Endothelial cell of umbilical vein (primary cell): ENCODE measurements at regions not wholly inside any gene's neighbourhood (a gene's known extent, or its start where the extent isn't known, plus 50 kb on each side); places are given as distances from the start of the nearest gene placed in this dataset.

ENCODE experiments used
- BruUV-seq: library from RNA; stranded (reverse); fragments of 400-500 nt; replicated peaks from 2 replicates; lab custom pipeline; 2021; lab: Mats Ljungman, UMichigan
- CTCF ChIA-PET: fragments of 300-600, 350-600 bp; sonication (Branson Sonifier 250); formaldehyde crosslinking; loops from one replicate; lab custom pipeline; 2021; ENCODE audit warnings: antibody characterized with exemption, inconsistent platforms; lab: Charles Lee
- POLR2A ChIA-PET: fragments of 300-600, 350-600 bp; sonication (Branson Sonifier 250); formaldehyde crosslinking; loops from one replicate; lab custom pipeline; 2021; ENCODE audit warnings: antibody characterized with exemption, inconsistent platforms; lab: Charles Lee
- DNase-seq: peaks from one replicate; pipeline ENCODE4 v3.0.0-alpha.2; 2011; ENCODE audit warnings: low read depth, low spot score
- FAIRE-seq: peaks from 2 replicates; lab custom pipeline; 2011; peaks lifted over from hg19 to GRCh38; lab: Jason Lieb, UNC
- H2AFZ ChIP-seq: 2 replicates; pipeline ENCODE4 v1.6.0; 2012; ENCODE audit warnings: low read depth, low read length, control low read depth, inconsistent platforms
- H3K27ac ChIP-seq: 2 replicates; pipeline ENCODE4 v1.5.1; 2011; ENCODE audit warnings: low read depth, mild to moderate bottlenecking, control low read depth, low read length, moderate library complexity; ENCODE audit not compliant: insufficient read depth
- H3K27me3 ChIP-seq, 2 experiments: 2 replicates each; pipeline versions ENCODE4 v1.6.0 to v1.6.1; 2011; ENCODE audit warnings: low read length in 2 of 2, mixed read lengths in 1 of 2; ENCODE audit not compliant: control insufficient read depth in 2 of 2, insufficient read depth in 2 of 2
- H3K36me3 ChIP-seq, 2 experiments: 2 replicates in 1 of 2; 3 replicates in 1 of 2; pipeline ENCODE4 v1.5.1; 2011; ENCODE audit warnings: low read length in 2 of 2, mild to moderate bottlenecking in 1 of 2, moderate library complexity in 1 of 2; ENCODE audit not compliant: control insufficient read depth in 2 of 2, insufficient read depth in 2 of 2; ENCODE audit errors: extremely low read depth in 1 of 2
- H3K4me1 ChIP-seq: 3 replicates; pipeline ENCODE4 v1.5.1; 2011; ENCODE audit warnings: mild to moderate bottlenecking, low read length; ENCODE audit not compliant: control insufficient read depth, insufficient read depth; ENCODE audit errors: extremely low read depth
- H3K4me2 ChIP-seq: 2 replicates; pipeline ENCODE4 v1.6.1; 2011; ENCODE audit warnings: low read length, control low read depth, mixed read lengths; ENCODE audit not compliant: insufficient read depth
- H3K4me3 ChIP-seq, 3 experiments: fragments of 200-600 bp in 1 of 3; sonication (generic), shearing (Covaris generic) in 1 of 3; replicated peaks in 1 of 3; 2 replicates each; pipeline ENCODE4 v1.5.1; 2011 to 2016; ENCODE audit warnings: control low read depth in 3 of 3, low read length in 3 of 3, mild to moderate bottlenecking in 2 of 3, inconsistent platforms in 1 of 3, low read depth in 1 of 3, moderate library complexity in 1 of 3; ENCODE audit not compliant: insufficient read depth in 1 of 3
- H3K79me2 ChIP-seq: 2 replicates; pipeline ENCODE4 v1.6.0; 2012; ENCODE audit warnings: low read length, inconsistent platforms; ENCODE audit not compliant: control insufficient read depth, insufficient read depth
- H3K9ac ChIP-seq: replicated peaks from 2 replicates; pipeline ENCODE3; 2011; ENCODE audit warnings: low read length, control low read depth; ENCODE audit not compliant: insufficient read depth; ENCODE audit errors: extremely low read depth
- H3K9me1 ChIP-seq: replicated peaks from 3 replicates; pipeline ENCODE4 v1.6.0; 2011; ENCODE audit warnings: mild to moderate bottlenecking, low read length; ENCODE audit not compliant: control insufficient read depth, insufficient read depth; ENCODE audit errors: extremely low read depth
- H3K9me3 ChIP-seq: replicated peaks from 2 replicates; pipeline ENCODE4 v1.5.1; 2012; ENCODE audit warnings: low read length, inconsistent platforms; ENCODE audit not compliant: control insufficient read depth, insufficient read depth
- H4K20me1 ChIP-seq: replicated peaks from 2 replicates; pipeline ENCODE3; 2011; ENCODE audit warnings: mild to moderate bottlenecking, low read length; ENCODE audit not compliant: control insufficient read depth, insufficient read depth; ENCODE audit errors: extremely low read depth
- CTCF ChIP-seq, 2 donors: IDR thresholded peaks; 1 replicate in 1 of 2; 2 replicates in 1 of 2; pipeline ENCODE4 v1.5.1; 2011; ENCODE audit warnings: low read length in 2 of 2, mild to moderate bottlenecking in 2 of 2, moderate library complexity in 2 of 2, control low read depth in 1 of 2, inconsistent platforms in 1 of 2, low read depth in 1 of 2; ENCODE audit not compliant: insufficient read depth in 1 of 2; ENCODE audit errors: extremely low read depth in 1 of 2
- EZH2 ChIP-seq: IDR thresholded peaks from 2 replicates; pipeline ENCODE4 v1.6.1; 2012; ENCODE audit warnings: borderline replicate concordance, low read depth, mild to moderate bottlenecking, moderate library complexity, low read length, inconsistent platforms; ENCODE audit not compliant: severe bottlenecking
- FOS ChIP-seq: IDR thresholded peaks from 2 replicates; pipeline ENCODE4 v1.6.1; 2011; ENCODE audit warnings: mild to moderate bottlenecking, low read length, moderate library complexity, borderline replicate concordance; ENCODE audit not compliant: insufficient read depth
- GATA2 ChIP-seq: IDR thresholded peaks from 2 replicates; pipeline ENCODE4 v1.7.0; 2011; ENCODE audit warnings: low read depth, mild to moderate bottlenecking, moderate library complexity, mixed read lengths, low read length; ENCODE audit not compliant: insufficient read length, insufficient read depth
- JUN ChIP-seq: IDR thresholded peaks from 2 replicates; pipeline ENCODE4 v1.6.1; 2011; ENCODE audit warnings: borderline replicate concordance, low read depth; ENCODE audit not compliant: insufficient read length, insufficient read depth
- MAX ChIP-seq: IDR thresholded peaks from 2 replicates; pipeline ENCODE4 v1.6.1; 2011; ENCODE audit not compliant: insufficient read depth, insufficient read length
- MYC ChIP-seq: IDR thresholded peaks from one replicate; pipeline ENCODE4 v1.6.1; 2011; ENCODE audit warnings: mild to moderate bottlenecking, low read depth, low read length
- POLR2A ChIP-seq: IDR thresholded peaks from 2 replicates; pipeline ENCODE4 v1.6.1; 2012; ENCODE audit warnings: low read depth, mild to moderate bottlenecking, control low read depth, low read length
- POLR2AphosphoS5 ChIP-seq: IDR thresholded peaks from 2 replicates; pipeline ENCODE4 v1.6.1; 2012; ENCODE audit warnings: low read depth, mild to moderate bottlenecking, control low read depth, low read length, moderate library complexity; ENCODE audit not compliant: insufficient read depth
- dilution Hi-C: fragments of 300-500 bp; cut with MboI; formaldehyde crosslinking; loops from one replicate; pipeline ENCODE4 v1.15.0; 2019; ENCODE audit warnings: low sequenced_read_pairs; ENCODE audit not compliant: extremely low pct_ligation_motif_present
- intact Hi-C: fragments of 100-400 bp; cut with micrococcal nuclease; formaldehyde crosslinking; loops from one replicate; pipeline ENCODE4 v1.10.0; 2022

DNA sequence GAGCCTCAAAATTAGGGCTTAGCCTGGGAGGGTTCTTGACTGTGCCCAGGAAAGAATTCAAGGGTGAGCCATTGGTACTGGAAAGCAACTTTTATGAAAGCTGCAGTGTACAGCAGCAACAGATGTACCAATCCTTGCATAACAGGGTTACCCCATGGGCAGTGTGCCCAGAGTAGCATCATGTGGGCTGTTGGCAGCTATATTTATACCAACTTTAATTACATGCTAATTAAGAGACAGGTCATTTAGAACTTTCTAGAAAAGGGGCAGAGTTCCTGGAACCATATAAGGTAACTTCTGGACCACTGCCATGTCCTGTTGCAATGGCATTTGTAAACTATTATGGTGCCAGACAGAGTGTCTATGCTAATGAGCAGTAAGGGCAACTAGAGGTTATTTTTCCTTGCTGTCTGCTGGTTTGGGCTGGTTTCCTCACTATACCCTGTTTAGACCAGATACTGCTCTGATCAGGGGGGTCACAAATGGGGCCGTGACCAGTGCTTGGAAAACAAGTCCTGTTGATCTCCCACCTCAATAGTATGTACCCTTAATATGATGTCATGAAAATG lies 1120.5 kb upstream of the RAG2 start:
- intact Hi-C loops = no loop called here
- DNase-seq (no peak), FAIRE-seq (no peak)
- Histone ChIP-seq H3K9me3 (no peaks in the 10 kb centered on the region), H3K27me3 (no peaks in the 10 kb centered on the region), H3K27ac (no peak overlapping the region), H3K36me3 (no peaks in the 10 kb centered on the region), H3K79me2 (no peaks in the 10 kb centered on the region), H4K20me1 (no peaks in the 10 kb centered on the region), H3K9ac (no peak overlapping the region), H3K4me1 (peaks cover 11% of the 10 kb centered on the region), H3K9me1 (no peaks in the 10 kb centered on the region), H2AFZ (no peak overlapping the region), H3K4me3 (no peak overlapping the region), H3K4me2 (no peak overlapping the region)
- dilution Hi-C loops = no loop called here
- BruUV-seq = no TSS peak
- TF ChIP-seq POLR2AphosphoS5 = no peak
- no peak for TF ChIP-seq JUN
- TF ChIP-seq MYC = no peak
- TF ChIP-seq FOS = no peak
- no peak for TF ChIP-seq MAX
- no peak for TF ChIP-seq EZH2
- TF ChIP-seq GATA2 = no peak
- no peak for TF ChIP-seq CTCF (IDR thresholded peaks at IDR 0.05; ENCODE audit: extremely low read depth in 1 of 2, insufficient read depth in 1 of 2, low read depth in 1 of 2, low read length in 2 of 2)
- TF ChIP-seq POLR2A = no peak
- CTCF ChIA-PET = no interaction called here
- POLR2A ChIA-PET = no interaction called here
